GM23338 (cell line): ENCODE measurements at regions not wholly inside any gene's neighbourhood (a gene's known extent, or its start where the extent isn't known, plus 50 kb on each side); places are given as distances from the start of the nearest gene placed in this dataset.

Experiments used
- ATAC-seq: fragments of 200-7000 bp; cut with Tn5 transposase; 3 replicates; pipeline ENCODE4 v1.9.1; 2020
- DNase-seq: peaks from one replicate; pipeline ENCODE4 v3.0.0-alpha.2; 2015; ENCODE audit warnings: low spot score
- H2AFZ ChIP-seq: fragments of 200-600 bp; sonication (generic); 2 replicates; pipeline ENCODE4 v1.8.0; 2016; ENCODE audit warnings: antibody characterized with exemption, mild to moderate bottlenecking, moderate library complexity
- H3F3A ChIP-seq: fragments of 200-600 bp; sonication (generic); replicated peaks from 2 replicates; pipeline ENCODE4 v1.8.0; 2017; ENCODE audit warnings: antibody characterized with exemption, mixed run types, low read depth
- H3K27ac ChIP-seq: fragments of 200-600 bp; sonication (generic); 2 replicates; pipeline ENCODE4 v1.6.1; 2016; ENCODE audit warnings: low read depth
- H3K27me3 ChIP-seq: fragments of 200-600 bp; sonication (generic); 2 replicates; pipeline ENCODE4 v1.8.0; 2016; ENCODE audit warnings: mild to moderate bottlenecking, mixed run types, moderate library complexity; ENCODE audit not compliant: insufficient read depth
- H3K36me3 ChIP-seq: fragments of 200-600 bp; sonication (generic); 2 replicates; pipeline ENCODE4 v1.8.0; 2016; ENCODE audit warnings: mild to moderate bottlenecking; ENCODE audit not compliant: insufficient read depth
- H3K4me1 ChIP-seq: fragments of 200-600 bp; sonication (generic); 2 replicates; pipeline ENCODE4 v1.8.0; 2016; ENCODE audit warnings: mild to moderate bottlenecking, moderate library complexity; ENCODE audit not compliant: insufficient read depth
- H3K4me2 ChIP-seq: fragments of 200-600 bp; sonication (generic); 2 replicates; pipeline ENCODE4 v1.7.1; 2017; ENCODE audit warnings: mixed run types
- H3K4me3 ChIP-seq: fragments of 200-600 bp; sonication (generic); 2 replicates; pipeline ENCODE4 v1.6.1; 2016; ENCODE audit warnings: mixed run types
- H3K79me2 ChIP-seq: fragments of 200-600 bp; sonication (generic); replicated peaks from 2 replicates; pipeline ENCODE4 v1.8.0; 2017; ENCODE audit warnings: mild to moderate bottlenecking; ENCODE audit not compliant: insufficient read depth
- H3K9me2 ChIP-seq: fragments of 200-600 bp; sonication (generic); 2 replicates; pipeline ENCODE4 v1.8.0; 2017; ENCODE audit not compliant: insufficient read depth
- H4K20me1 ChIP-seq: fragments of 200-600 bp; sonication (generic); replicated peaks from 2 replicates; pipeline ENCODE4 v1.8.0; 2017; ENCODE audit warnings: mild to moderate bottlenecking; ENCODE audit not compliant: insufficient read depth
- H3K27ac Mint-ChIP-seq: 2 replicates; pipeline ENCODE4 v1.8.0; 2020; ENCODE audit warnings: inconsistent platforms, mild to moderate bottlenecking, moderate library complexity, mixed read lengths
- H3K27me3 Mint-ChIP-seq: 3 replicates; pipeline ENCODE4 v1.8.0; 2022; ENCODE audit warnings: low read depth, mild to moderate bottlenecking, moderate library complexity, mixed read lengths, inconsistent platforms; ENCODE audit not compliant: insufficient read depth, poor library complexity
- H3K36me3 Mint-ChIP-seq: 3 replicates; pipeline ENCODE4 v1.8.0; 2021; ENCODE audit warnings: low read depth, mild to moderate bottlenecking, inconsistent platforms, moderate library complexity, mixed read lengths
- H3K4me1 Mint-ChIP-seq: 3 replicates; pipeline ENCODE4 v1.8.0; 2020; ENCODE audit warnings: mild to moderate bottlenecking, inconsistent platforms, mixed read lengths
- H3K4me3 Mint-ChIP-seq: 3 replicates; pipeline ENCODE4 v1.8.0; 2021; ENCODE audit warnings: moderate library complexity, mild to moderate bottlenecking, inconsistent platforms, mixed read lengths
- H3K9me3 Mint-ChIP-seq: 3 replicates; pipeline ENCODE4 v1.8.0; 2020; ENCODE audit warnings: moderate library complexity, mild to moderate bottlenecking, inconsistent platforms, mixed read lengths
- CREB1 ChIP-seq: fragments of 250-450 bp; sonication (Bioruptor Pico); IDR thresholded peaks from 2 replicates; pipeline ENCODE4 v1.5.0; 2020; ENCODE audit warnings: low read depth, mild to moderate bottlenecking, moderate library complexity
- ETS1 ChIP-seq: IDR thresholded peaks from 2 replicates; pipeline ENCODE4 v1.6.1; 2016; ENCODE audit warnings: antibody characterized with exemption
- EZH2 ChIP-seq: fragments of 200-600 bp; sonication (generic); IDR thresholded peaks from one replicate; pipeline ENCODE4 v1.8.0; 2017; ENCODE audit warnings: antibody characterized with exemption, mild to moderate bottlenecking, low read depth; ENCODE audit not compliant: unreplicated experiment
- EZH2phosphoT487 ChIP-seq: fragments of 200-600 bp; sonication (generic); IDR thresholded peaks from one replicate; pipeline ENCODE4 v1.8.1; 2018; ENCODE audit warnings: antibody characterized with exemption; ENCODE audit not compliant: unreplicated experiment
- JUNB ChIP-seq: IDR thresholded peaks from one replicate; pipeline ENCODE4 v1.6.1; 2016; ENCODE audit warnings: antibody characterized with exemption; ENCODE audit not compliant: unreplicated experiment
- NANOG ChIP-seq: IDR thresholded peaks from 2 replicates; pipeline ENCODE4 v1.6.1; 2016; ENCODE audit warnings: antibody characterized with exemption, borderline replicate concordance
- POLR2AphosphoS5 ChIP-seq: IDR thresholded peaks from 2 replicates; pipeline ENCODE4 v1.6.1; 2016; ENCODE audit warnings: antibody characterized with exemption, low read depth
- STAT1 ChIP-seq: IDR thresholded peaks from one replicate; pipeline ENCODE4 v1.6.1; 2016; ENCODE audit warnings: antibody characterized with exemption; ENCODE audit not compliant: unreplicated experiment
- ZNF114 ChIP-seq: fragments of 250-450 bp; sonication (Bioruptor Pico); IDR thresholded peaks from 2 replicates; pipeline ENCODE4 v1.5.0; 2020; ENCODE audit warnings: mild to moderate bottlenecking, moderate library complexity
- ZNF331 ChIP-seq: fragments of 250-450 bp; sonication (Bioruptor Pico); IDR thresholded peaks from 2 replicates; pipeline ENCODE4 v1.5.0; 2020; ENCODE audit warnings: low read depth, mild to moderate bottlenecking, moderate library complexity
- TF ChIP-seq, protein P1 (sequence below), 2 experiments: fragments of 200-600 bp in 1 of 2; sonication (generic) in 1 of 2; conservative IDR thresholded peaks; 2 replicates each; pipeline versions ENCODE4 v1.5.1 to v1.6.1; 2016 to 2017; ENCODE audit warnings: antibody characterized with exemption in 2 of 2, low read depth in 2 of 2, mild to moderate bottlenecking in 2 of 2, moderate library complexity in 1 of 2
- TF ChIP-seq, protein P2 (sequence below): IDR thresholded peaks from one replicate; pipeline ENCODE4 v1.6.1; 2018; ENCODE audit warnings: antibody characterized with exemption; ENCODE audit not compliant: unreplicated experiment
- TF ChIP-seq, protein P3 (sequence below): fragments of 250-450 bp; sonication (Bioruptor Pico); IDR thresholded peaks from 2 replicates; pipeline ENCODE4 v1.5.0; 2020; ENCODE audit warnings: mild to moderate bottlenecking, moderate library complexity

GRCh38 chr9:26756881-26757280, 135.7 kb downstream of the CAAP1 start:
- H3K4me1 Mint-ChIP-seq: peaks cover 38% of the 10 kb centered on the region
- no peak overlapping the region for H3K27ac ChIP-seq
- H3K27ac Mint-ChIP-seq: no peak overlapping the region
- no peak overlapping the region for H3K4me3 ChIP-seq
- no peak for DNase-seq
- no peaks in the 10 kb centered on the region for H3K36me3 ChIP-seq
- no peak overlapping the region for H3K4me2 ChIP-seq
- H3K9me2 ChIP-seq: peaks cover 17% of the 10 kb centered on the region
- H2AFZ ChIP-seq: no peak overlapping the region
- no peaks in the 10 kb centered on the region for H3K27me3 ChIP-seq
- H3K9me3 Mint-ChIP-seq: no peaks in the 10 kb centered on the region
- H3K36me3 Mint-ChIP-seq: no peaks in the 10 kb centered on the region
- TF ChIP-seq EZH2 (no peak), ETS1 (no peak), POLR2AphosphoS5 (no peak), EZH2phosphoT487 (no peak), ZNF331 (no peak), ZNF114 (no peak), CREB1 (CRISPR knock-in tag) (no peak), STAT1 (no peak), JUNB (no peak), NANOG (no peak)
- TF ChIP-seq, protein P1, sequence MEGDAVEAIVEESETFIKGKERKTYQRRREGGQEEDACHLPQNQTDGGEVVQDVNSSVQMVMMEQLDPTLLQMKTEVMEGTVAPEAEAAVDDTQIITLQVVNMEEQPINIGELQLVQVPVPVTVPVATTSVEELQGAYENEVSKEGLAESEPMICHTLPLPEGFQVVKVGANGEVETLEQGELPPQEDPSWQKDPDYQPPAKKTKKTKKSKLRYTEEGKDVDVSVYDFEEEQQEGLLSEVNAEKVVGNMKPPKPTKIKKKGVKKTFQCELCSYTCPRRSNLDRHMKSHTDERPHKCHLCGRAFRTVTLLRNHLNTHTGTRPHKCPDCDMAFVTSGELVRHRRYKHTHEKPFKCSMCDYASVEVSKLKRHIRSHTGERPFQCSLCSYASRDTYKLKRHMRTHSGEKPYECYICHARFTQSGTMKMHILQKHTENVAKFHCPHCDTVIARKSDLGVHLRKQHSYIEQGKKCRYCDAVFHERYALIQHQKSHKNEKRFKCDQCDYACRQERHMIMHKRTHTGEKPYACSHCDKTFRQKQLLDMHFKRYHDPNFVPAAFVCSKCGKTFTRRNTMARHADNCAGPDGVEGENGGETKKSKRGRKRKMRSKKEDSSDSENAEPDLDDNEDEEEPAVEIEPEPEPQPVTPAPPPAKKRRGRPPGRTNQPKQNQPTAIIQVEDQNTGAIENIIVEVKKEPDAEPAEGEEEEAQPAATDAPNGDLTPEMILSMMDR (conservative IDR thresholded peaks at IDR 0.05; ENCODE audit: low read depth in 2 of 2): no peak
- TF ChIP-seq, protein P2, sequence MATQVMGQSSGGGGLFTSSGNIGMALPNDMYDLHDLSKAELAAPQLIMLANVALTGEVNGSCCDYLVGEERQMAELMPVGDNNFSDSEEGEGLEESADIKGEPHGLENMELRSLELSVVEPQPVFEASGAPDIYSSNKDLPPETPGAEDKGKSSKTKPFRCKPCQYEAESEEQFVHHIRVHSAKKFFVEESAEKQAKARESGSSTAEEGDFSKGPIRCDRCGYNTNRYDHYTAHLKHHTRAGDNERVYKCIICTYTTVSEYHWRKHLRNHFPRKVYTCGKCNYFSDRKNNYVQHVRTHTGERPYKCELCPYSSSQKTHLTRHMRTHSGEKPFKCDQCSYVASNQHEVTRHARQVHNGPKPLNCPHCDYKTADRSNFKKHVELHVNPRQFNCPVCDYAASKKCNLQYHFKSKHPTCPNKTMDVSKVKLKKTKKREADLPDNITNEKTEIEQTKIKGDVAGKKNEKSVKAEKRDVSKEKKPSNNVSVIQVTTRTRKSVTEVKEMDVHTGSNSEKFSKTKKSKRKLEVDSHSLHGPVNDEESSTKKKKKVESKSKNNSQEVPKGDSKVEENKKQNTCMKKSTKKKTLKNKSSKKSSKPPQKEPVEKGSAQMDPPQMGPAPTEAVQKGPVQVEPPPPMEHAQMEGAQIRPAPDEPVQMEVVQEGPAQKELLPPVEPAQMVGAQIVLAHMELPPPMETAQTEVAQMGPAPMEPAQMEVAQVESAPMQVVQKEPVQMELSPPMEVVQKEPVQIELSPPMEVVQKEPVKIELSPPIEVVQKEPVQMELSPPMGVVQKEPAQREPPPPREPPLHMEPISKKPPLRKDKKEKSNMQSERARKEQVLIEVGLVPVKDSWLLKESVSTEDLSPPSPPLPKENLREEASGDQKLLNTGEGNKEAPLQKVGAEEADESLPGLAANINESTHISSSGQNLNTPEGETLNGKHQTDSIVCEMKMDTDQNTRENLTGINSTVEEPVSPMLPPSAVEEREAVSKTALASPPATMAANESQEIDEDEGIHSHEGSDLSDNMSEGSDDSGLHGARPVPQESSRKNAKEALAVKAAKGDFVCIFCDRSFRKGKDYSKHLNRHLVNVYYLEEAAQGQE: no peak
- TF ChIP-seq, protein P3, sequence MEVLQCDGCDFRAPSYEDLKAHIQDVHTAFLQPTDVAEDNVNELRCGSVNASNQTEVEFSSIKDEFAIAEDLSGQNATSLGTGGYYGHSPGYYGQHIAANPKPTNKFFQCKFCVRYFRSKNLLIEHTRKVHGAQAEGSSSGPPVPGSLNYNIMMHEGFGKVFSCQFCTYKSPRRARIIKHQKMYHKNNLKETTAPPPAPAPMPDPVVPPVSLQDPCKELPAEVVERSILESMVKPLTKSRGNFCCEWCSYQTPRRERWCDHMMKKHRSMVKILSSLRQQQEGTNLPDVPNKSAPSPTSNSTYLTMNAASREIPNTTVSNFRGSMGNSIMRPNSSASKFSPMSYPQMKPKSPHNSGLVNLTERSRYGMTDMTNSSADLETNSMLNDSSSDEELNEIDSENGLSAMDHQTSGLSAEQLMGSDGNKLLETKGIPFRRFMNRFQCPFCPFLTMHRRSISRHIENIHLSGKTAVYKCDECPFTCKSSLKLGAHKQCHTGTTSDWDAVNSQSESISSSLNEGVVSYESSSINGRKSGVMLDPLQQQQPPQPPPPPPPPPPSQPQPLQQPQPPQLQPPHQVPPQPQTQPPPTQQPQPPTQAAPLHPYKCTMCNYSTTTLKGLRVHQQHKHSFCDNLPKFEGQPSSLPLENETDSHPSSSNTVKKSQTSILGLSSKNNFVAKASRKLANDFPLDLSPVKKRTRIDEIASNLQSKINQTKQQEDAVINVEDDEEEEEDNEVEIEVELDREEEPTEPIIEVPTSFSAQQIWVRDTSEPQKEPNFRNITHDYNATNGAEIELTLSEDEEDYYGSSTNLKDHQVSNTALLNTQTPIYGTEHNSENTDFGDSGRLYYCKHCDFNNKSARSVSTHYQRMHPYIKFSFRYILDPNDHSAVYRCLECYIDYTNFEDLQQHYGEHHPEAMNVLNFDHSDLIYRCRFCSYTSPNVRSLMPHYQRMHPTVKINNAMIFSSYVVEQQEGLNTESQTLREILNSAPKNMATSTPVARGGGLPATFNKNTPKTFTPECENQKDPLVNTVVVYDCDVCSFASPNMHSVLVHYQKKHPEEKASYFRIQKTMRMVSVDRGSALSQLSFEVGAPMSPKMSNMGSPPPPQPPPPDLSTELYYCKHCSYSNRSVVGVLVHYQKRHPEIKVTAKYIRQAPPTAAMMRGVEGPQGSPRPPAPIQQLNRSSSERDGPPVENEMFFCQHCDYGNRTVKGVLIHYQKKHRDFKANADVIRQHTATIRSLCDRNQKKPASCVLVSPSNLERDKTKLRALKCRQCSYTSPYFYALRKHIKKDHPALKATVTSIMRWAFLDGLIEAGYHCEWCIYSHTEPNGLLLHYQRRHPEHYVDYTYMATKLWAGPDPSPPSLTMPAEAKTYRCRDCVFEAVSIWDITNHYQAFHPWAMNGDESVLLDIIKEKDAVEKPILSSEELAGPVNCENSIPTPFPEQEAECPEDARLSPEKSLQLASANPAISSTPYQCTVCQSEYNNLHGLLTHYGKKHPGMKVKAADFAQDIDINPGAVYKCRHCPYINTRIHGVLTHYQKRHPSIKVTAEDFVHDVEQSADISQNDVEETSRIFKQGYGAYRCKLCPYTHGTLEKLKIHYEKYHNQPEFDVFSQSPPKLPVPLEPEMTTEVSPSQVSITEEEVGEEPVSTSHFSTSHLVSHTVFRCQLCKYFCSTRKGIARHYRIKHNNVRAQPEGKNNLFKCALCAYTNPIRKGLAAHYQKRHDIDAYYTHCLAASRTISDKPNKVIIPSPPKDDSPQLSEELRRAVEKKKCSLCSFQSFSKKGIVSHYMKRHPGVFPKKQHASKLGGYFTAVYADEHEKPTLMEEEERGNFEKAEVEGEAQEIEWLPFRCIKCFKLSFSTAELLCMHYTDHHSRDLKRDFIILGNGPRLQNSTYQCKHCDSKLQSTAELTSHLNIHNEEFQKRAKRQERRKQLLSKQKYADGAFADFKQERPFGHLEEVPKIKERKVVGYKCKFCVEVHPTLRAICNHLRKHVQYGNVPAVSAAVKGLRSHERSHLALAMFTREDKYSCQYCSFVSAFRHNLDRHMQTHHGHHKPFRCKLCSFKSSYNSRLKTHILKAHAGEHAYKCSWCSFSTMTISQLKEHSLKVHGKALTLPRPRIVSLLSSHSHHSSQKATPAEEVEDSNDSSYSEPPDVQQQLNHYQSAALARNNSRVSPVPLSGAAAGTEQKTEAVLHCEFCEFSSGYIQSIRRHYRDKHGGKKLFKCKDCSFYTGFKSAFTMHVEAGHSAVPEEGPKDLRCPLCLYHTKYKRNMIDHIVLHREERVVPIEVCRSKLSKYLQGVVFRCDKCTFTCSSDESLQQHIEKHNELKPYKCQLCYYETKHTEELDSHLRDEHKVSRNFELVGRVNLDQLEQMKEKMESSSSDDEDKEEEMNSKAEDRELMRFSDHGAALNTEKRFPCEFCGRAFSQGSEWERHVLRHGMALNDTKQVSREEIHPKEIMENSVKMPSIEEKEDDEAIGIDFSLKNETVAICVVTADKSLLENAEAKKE (CRISPR knock-in tag): no peak
- no peaks in the 10 kb centered on the region for H3F3A ChIP-seq
- peaks cover 2% of the 10 kb centered on the region for H3K27me3 Mint-ChIP-seq
- no peaks in the 10 kb centered on the region for H4K20me1 ChIP-seq
- H3K4me1 ChIP-seq: peaks cover 42% of the 10 kb centered on the region
- no peak overlapping the region for H3K4me3 Mint-ChIP-seq
- ATAC-seq: no peak
- no peaks in the 10 kb centered on the region for H3K79me2 ChIP-seq
